GM21515 (cell line): ENCODE measurements at regions not wholly inside any gene's neighbourhood (a gene's known extent, or its start where the extent isn't known, plus 50 kb on each side); places are given as distances from the start of the nearest gene placed in this dataset.
"Not testable (repeated sequence)": the region's sequence is repeated elsewhere in the genome, so short reads cannot be mapped to it uniquely, and the experiment has no call there.

ENCODE experiments used
- ATAC-seq: cut with Tn5 transposase; IDR thresholded peaks from one replicate; pipeline ENCODE4 v1.9.1; 2021; ENCODE audit not compliant: unreplicated experiment

GRCh38 chr13:109983447-109983846 is 197.1 kb upstream of the IRS2 start:
- no peak for ATAC-seq

GRCh38 chr13:109981000-109981399 is 194.6 kb upstream of the IRS2 start:
- no peak for ATAC-seq

DNA sequence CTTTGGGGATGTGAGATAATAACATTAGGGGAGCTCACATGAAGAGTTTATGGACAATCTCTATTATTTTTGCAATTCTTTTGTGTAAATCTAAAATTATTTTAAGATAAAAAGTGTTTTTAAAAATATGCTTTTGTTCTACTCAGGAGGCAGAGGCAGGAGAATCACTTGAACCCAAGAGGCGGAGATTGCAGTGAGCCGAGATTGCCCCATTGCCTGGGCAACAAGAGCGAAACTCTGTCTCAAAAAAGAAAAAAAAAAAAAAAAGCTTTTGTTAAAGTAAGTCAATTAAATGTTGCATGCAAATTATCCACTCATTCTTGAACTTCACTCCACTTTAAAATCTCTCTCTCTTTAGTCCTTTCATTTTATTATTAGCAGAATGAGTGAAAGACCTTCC is 193.3 kb upstream of the IRS2 start:
- ATAC-seq, result not testable (repeated sequence)

- no peak for ATAC-seq
These were observed 192.8 kb upstream of the IRS2 start for GRCh38 chr13:109979228-109979627.

DNA sequence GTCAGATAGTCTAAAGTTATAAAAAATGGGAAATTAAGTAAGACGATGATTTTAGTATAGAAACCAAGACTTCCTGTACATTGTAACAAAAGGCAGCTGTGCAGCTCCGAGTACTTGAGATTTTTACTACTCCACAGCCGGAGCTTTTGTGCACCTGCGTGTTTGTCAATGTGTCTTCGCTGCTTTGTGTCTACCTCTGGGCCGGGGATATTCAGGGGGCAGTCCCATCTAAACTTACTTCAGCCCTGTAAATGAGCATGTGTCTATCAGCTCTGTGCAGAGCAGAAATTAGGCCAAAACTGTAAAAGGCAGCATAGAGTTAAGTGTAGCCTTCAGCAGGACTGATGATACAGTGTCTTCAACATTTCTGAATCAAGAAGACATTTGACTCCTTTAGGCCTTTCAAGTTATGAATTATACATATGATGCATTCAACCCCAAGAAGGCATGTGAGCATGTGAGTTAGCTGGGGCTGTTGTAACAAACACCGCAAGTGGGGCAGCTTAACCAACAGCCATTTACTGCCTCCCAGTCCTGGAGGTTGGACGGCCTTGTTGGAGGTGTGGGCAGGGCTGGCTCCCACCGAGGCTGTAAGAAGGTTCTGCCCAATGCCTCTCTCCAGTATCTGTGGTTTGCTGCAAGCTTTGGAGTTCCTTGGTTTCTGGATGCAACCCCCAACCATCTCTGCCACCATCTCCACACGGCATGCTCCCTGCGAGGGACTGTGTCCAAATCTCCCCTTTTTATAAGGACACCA is 191.0 kb upstream of the IRS2 start:
- no peak for ATAC-seq

DNA sequence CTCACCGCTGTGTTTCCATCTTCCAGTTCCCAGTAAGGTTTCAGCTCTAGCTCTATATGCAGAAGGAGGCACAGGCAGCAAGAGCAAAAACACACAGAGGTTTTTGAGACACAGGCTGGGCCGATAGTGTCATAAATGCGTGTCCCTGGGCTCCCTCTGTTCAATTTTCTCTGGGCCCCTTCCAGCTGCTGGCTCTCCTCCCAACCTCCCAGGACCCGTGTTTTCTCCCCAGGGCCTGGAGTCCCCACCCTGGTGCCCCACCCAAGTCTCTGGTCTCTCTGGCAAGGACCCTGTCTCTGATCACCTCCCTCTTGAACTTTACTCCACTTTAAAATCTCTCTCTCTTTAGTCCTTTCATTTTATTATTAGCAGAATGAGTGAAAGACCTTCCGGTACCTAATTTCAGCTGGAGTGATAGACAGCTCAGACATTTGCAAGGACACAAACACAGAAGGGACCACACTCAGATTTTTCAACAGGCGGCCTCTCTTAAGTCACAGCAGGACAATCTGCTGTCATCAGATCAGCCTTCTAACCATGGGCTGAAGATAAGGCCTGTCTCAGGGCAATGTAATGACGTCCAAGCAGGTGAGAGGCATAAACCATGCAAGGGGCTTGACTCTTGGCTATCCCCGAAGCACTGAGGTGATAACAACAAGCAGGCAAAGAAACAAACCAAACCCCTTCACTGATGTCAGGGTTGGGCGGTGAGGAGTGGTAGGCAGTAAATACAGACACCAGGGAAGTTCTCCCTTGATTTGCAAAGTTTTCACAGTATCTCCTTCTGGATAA is 190.0 kb upstream of the IRS2 start:
- no peak for ATAC-seq

GRCh38 chr13:109974354-109974753 is 188.0 kb upstream of the IRS2 start:
- ATAC-seq, result no peak

DNA sequence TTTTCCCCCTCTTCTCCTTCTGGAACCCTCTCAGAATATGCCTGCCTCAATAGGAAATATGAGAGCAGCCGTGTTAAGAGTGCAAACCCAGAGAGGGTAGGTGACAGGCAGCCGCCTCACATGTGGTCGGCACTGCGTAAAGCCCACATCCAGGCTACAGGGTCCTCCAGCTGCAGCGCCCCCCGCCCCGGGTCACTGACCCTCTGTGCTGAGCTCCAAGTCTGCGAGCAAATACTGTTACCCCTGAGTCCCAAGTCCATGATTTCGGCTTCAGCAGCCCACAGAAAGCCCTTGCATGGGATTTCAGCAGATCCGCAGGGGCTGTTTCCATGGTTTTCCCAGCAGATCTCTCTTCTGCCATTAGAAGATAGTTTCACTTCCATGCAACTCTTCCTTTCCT is 186.9 kb upstream of the IRS2 start:
- no peak for ATAC-seq

GRCh38 chr13:109971456-109972090 is 185.2 kb upstream of the IRS2 start:
- ATAC-seq, result no peak

- ATAC-seq, result no peak
These were observed 184.6 kb upstream of the IRS2 start for GRCh38 chr13:109971006-109971405.

- no peak for ATAC-seq
These were observed 182.6 kb upstream of the IRS2 start for GRCh38 chr13:109968876-109969577.

DNA sequence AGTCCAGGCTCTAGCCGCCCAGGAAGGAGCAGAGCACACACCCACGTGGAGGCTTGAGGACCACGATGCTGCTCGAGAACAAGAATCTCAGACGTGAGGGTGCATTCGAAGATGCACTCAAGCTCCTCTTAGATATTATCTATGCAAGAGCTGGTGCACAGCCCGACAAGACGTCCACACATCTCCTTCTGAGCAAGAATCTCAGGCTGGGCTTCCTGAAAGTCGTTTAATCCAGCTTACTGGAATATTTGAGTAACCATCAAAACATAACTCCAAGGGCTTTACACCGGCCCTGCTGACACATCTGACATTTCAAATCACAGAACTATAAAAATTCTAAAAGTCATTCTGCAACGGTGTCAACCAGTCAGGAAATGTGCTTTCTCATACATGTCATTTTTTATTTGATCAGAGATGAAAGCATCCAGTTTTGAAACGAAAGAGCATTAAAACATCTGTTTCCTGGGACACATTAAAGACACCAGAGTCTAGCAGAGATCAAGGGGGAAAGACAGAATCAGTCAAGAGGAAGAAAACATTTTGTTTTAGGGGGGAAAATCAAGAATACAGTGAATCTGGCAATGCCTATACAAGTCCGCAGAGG is 177.7 kb upstream of the IRS2 start:
- ATAC-seq, result no peak

GRCh38 chr13:109963384-109963783 is 177.0 kb upstream of the IRS2 start:
- ATAC-seq, result no peak

- no peak for ATAC-seq
These were observed 173.5 kb upstream of the IRS2 start for GRCh38 chr13:109959903-109960302.

DNA sequence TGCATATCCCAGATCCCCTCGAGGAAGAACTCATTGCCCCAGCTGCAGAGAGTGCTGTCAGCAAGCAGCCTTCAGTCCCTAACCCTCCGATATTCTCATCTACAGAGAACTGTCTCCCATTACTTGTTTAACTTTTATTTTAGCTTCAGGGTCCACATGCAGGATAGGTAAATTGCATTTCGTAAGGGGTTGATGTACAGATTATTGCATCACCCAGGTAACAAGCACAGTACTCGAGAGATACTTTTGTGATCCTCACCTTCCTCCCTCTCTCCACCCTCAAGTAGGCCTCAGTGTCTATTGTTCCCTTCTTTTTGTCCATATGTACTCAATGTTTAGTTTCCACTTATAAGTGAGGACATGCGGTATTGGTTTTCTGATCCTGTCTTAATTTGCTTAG is 171.5 kb upstream of the IRS2 start:
- no peak for ATAC-seq

DNA sequence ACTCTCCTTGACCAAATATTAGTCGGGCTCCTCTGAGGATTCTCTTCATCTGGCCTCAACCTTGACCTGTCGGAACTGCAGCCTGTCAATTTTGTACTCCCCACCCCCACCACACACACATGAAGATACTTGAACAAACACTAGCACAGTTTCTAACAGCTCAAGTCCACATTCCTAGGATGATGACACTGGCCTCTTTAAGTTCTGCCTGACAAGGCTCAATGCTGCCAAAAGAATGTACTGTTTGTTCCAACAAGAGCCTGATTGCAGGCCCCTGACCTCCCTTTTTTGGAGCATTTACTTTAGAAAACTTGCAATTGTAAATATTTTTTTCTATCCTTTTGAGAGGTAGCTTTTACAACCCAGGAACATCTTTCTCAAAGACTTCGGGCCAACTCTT is 169.2 kb upstream of the IRS2 start:
- ATAC-seq, result no peak

DNA sequence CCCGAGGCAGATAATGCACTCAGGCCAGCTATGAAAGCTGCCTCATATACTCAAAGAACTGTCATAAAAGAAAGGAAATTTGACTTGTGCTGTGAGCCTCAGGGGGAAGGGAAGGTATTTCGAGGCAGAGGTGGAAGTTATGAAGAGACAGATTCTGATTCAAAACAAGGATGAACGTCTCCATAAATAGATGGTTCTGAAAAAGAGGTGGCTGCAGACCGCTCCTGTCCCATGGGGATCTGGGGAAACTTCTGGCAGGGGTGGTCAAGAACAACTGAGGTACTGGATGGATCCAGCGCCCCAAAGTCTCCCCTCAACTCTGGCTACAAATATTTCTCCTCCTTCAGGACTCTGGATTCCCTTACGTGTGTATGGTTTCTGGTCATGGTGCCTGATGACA is 168.1 kb upstream of the IRS2 start:
- ATAC-seq, result no peak

DNA sequence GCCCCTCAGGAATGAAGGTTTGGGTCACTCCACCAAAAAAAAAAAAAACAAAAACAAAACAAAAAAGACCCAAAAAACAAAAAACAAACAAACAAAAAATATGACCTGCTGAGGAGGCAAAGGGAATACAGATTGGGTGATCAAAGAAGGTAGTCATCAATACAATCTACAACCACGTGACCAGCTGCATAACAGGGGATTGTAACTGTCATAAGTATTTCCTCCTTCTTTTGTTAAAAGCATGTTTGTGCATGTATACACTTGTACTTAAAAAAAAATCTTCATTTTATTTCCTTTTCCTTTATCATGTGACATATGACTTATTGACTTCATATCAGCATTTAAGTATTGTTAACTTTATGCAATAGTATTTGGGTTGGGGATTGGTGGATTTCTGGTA is 165.1 kb upstream of the IRS2 start:
- no peak for ATAC-seq

GRCh38 chr13:109949397-109949796 is 163.0 kb upstream of the IRS2 start:
- ATAC-seq, result no peak

GRCh38 chr13:109947006-109947405 is 160.6 kb upstream of the IRS2 start:
- no peak for ATAC-seq
